Fibroblast of mammary gland (primary cell): ENCODE measurements at regions not wholly inside any gene's neighbourhood (a gene's known extent, or its start where the extent isn't known, plus 50 kb on each side); places are given as distances from the start of the nearest gene placed in this dataset.

Source experiments
- DNase-seq: peaks from one replicate; pipeline ENCODE4 v3.0.0-alpha.2; 2010; ENCODE audit warnings: low read depth
- H3K4me3 ChIP-seq: 2 replicates; pipeline ENCODE4 v1.5.1; 2011; ENCODE audit warnings: low read depth, mild to moderate bottlenecking, low read length, moderate library complexity; ENCODE audit not compliant: control insufficient read depth
- TF ChIP-seq, protein P1 (sequence below): conservative IDR thresholded peaks from 2 replicates; pipeline ENCODE4 v1.5.1; 2011; ENCODE audit warnings: low read depth, low read length, inconsistent platforms; ENCODE audit not compliant: control insufficient read depth, insufficient read depth

- TF ChIP-seq, protein P1, sequence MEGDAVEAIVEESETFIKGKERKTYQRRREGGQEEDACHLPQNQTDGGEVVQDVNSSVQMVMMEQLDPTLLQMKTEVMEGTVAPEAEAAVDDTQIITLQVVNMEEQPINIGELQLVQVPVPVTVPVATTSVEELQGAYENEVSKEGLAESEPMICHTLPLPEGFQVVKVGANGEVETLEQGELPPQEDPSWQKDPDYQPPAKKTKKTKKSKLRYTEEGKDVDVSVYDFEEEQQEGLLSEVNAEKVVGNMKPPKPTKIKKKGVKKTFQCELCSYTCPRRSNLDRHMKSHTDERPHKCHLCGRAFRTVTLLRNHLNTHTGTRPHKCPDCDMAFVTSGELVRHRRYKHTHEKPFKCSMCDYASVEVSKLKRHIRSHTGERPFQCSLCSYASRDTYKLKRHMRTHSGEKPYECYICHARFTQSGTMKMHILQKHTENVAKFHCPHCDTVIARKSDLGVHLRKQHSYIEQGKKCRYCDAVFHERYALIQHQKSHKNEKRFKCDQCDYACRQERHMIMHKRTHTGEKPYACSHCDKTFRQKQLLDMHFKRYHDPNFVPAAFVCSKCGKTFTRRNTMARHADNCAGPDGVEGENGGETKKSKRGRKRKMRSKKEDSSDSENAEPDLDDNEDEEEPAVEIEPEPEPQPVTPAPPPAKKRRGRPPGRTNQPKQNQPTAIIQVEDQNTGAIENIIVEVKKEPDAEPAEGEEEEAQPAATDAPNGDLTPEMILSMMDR, result no peak
- H3K4me3 ChIP-seq, result no peak overlapping the region
- no peak for DNase-seq
These were observed 116.0 kb downstream of the FOXB1 start for GRCh38 chr15:60120100-60120499.

DNA sequence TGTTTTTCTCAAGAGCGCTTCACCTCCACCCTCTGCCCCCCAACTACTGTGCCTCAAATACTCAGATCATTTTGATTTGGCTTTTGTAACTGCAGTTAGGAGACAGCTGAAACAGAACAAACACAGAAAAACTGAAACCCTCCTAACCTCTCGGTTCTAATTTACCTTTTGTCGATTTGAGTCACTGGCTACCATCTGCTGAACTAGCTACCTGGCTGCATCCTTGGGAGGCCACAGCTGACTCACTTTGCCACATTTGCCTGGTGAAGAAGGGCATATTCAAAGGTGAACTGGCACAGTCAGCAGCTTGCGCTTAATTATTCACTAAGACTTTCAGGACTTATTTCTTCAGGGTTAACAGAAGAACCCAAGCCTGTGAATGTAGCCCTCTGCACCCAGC is 117.7 kb downstream of the FOXB1 start:
- no peak overlapping the region for H3K4me3 ChIP-seq
- no peak for DNase-seq
- TF ChIP-seq, protein P1, result no peak

DNA sequence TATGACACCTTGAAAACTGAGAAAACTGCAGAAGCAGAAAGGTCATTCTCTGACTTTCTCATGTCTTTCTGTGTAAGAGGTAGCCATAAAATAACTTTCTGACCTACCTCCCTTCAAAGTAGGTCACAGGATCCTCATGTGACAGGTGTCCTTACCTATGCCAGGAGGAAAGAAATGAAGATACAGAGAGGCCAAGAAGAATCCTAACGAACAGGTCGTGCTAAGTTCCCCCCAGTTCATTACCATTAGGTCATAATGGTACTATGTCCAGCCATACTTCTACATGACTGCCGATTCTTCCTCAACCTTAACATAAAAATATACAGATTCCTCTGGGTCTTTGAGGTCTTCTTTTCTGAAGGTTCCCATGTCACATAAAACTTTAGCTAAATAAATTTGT is 118.6 kb downstream of the FOXB1 start:
- no peak for DNase-seq
- H3K4me3 ChIP-seq, result no peak overlapping the region
- TF ChIP-seq, protein P1, result no peak

DNA sequence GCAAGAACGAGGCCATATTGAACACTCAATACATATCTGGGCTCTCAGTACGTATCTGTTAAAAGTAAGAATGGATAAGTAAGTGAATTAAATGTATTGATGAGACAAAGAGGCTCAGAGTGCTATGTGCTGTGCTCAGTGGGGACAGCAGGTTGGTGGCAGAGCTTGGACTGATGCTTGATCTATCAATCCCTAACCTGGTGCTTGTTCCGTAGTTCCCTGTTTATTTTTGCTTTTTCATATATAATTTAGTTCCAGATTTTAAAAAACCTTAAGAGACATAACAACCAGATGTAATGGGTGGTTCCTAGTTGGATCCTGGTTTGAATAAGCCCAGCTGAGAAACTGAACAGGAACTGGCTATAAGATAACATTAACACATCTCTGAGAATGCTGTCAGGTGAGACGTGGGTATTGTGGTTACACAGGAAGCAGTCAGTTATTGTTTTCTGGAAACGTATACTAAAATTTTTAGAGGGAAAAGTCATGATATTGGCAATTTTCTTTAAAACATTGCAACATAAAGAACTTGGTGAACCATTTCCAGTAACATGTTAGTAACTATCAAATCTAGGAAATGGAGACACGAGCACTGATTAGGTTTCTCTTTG is 120.5 kb downstream of the FOXB1 start:
- H3K4me3 ChIP-seq, result no peak overlapping the region
- TF ChIP-seq, protein P1, result no peak
- no peak for DNase-seq

DNA sequence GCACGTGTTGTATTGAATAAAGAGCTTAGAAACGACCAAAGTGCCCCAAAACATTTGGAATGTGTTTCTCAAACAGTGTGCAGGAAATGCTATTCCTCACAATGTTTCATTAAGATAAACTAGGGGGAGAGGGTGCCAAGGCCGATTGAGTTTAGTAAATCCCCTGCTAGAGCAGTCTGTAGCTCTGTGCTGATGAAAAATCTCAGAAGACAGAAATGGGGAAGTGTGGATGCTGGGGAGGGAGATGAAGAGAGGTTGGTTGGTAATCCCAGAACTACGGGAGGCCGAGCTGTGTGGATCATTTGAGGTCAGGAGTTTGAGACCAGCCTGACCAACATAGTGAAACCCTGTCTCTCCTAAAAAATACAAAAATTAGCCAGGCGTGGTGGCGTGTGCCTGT is 121.2 kb downstream of the FOXB1 start:
- H3K4me3 ChIP-seq, result no peak overlapping the region
- no peak for DNase-seq
- TF ChIP-seq, protein P1, result no peak

- TF ChIP-seq, protein P1, result no peak
- no peak overlapping the region for H3K4me3 ChIP-seq
- no peak for DNase-seq
These were observed 122.1 kb downstream of the FOXB1 start for GRCh38 chr15:60126200-60126599.

- DNase-seq, result no peak
- no peak overlapping the region for H3K4me3 ChIP-seq
- TF ChIP-seq, protein P1, result no peak
These were observed 122.5 kb downstream of the FOXB1 start for GRCh38 chr15:60126661-60127060.
